ENCODE measurements at regions not wholly inside any gene's neighbourhood (a gene's known extent, or its start where the extent isn't known, plus 50 kb on each side); places are given as distances from the start of the nearest gene placed in this dataset.

DNA sequence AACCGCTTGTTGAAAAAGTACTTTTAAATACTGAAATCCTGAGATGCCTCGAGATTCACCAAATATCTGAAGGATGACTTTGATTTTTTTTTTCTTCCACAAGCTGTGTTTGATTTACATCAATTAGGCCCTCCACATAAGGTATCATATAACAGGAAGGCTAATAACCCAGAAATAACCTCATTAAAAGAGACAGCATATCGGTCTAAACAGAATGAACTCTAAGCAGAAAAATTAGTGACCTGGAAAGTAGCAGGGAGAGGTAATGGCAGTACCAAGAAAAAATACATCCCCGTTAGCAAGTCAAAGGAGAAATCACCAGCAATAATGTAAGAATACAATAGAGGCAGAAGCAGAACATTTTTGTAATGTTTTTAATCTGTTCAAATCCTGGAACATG is 452.4 kb upstream of the TSHZ3 start:
- Histone ChIP-seq H3K4me3 (ENCODE audit: extremely low read depth in 1 of 4, insufficient read depth in 2 of 4, low read depth in 3 of 4, low read length in 4 of 4) (no peak overlapping the region), H3K4me2 (ENCODE audit: insufficient read depth in 1 of 2, low read depth in 2 of 2, low read length in 2 of 2) (no peak overlapping the region), H3K79me1 (ENCODE audit: low read depth, low read length) (no peaks in the 10 kb centered on the region), H3K9me3 (ENCODE audit: insufficient read depth in 2 of 2, low read depth in 1 of 2, low read length in 1 of 2) (no peaks in the 10 kb centered on the region), H3K4me1 (replicated peaks in 1 of 4; ENCODE audit: control insufficient read depth in 3 of 4, insufficient read depth in 4 of 4, low read length in 3 of 4) (0 out of 7 replicates have a peak, but pooled peaks cover 0 to 2% (median 0%) of the 10 kb centered on the region in 4 experiments), H4K8ac (ENCODE audit: extremely low read depth, insufficient read depth, low read length) (no peak overlapping the region), H3K4ac (replicated peaks; ENCODE audit: insufficient read length, low read depth, low read length) (no peak overlapping the region), H3K56ac (replicated peaks; ENCODE audit: insufficient read length, low read depth, low read length) (no peak overlapping the region), H2AK5ac (ENCODE audit: low read depth, low read length) (no peak overlapping the region), H2BK20ac (ENCODE audit: low read length) (no peak overlapping the region), H3K23ac (ENCODE audit: insufficient read length) (no peak overlapping the region), H2AFZ (ENCODE audit: low read length) (no peak overlapping the region), H4K91ac (replicated peaks; ENCODE audit: insufficient read length, low read length) (no peak overlapping the region), H2BK5ac (ENCODE audit: low read depth, low read length) (no peak overlapping the region), H3K18ac (ENCODE audit: extremely low read depth, low read length) (no peak overlapping the region), H3K27me3 (replicated peaks in 1 of 4; ENCODE audit: control insufficient read depth in 3 of 4, extremely low read depth in 1 of 4, insufficient read depth in 3 of 4, low read length in 3 of 4) (no peaks in the 10 kb centered on the region), H4K20me1 (replicated peaks in 1 of 2; ENCODE audit: control insufficient read depth in 1 of 2, insufficient read depth in 2 of 2, low read length in 2 of 2) (no peaks in the 10 kb centered on the region), H3K23me2 (ENCODE audit: low read depth, low read length) (no peaks in the 10 kb centered on the region; the same call in 1 of the 2 replicates), H3K14ac (ENCODE audit: insufficient read length) (no peak overlapping the region), H3K27ac (ENCODE audit: low read depth, low read length) (no peak overlapping the region), H2BK15ac (ENCODE audit: low read length) (no peak overlapping the region), H3K9ac (replicated peaks in 1 of 4; ENCODE audit: extremely low read depth in 1 of 4, low read depth in 3 of 4, low read length in 3 of 4) (no peak overlapping the region), H2BK12ac (ENCODE audit: low read depth, low read length) (no peak overlapping the region), H3K79me2 (ENCODE audit: control insufficient read depth in 1 of 2, insufficient read depth in 2 of 2, low read length in 2 of 2) (no peaks in the 10 kb centered on the region), H3K36me3 (ENCODE audit: control insufficient read depth in 2 of 4, insufficient read depth in 4 of 4, low read length in 3 of 4) (no peaks in the 10 kb centered on the region), H2BK120ac (replicated peaks; ENCODE audit: low read depth, low read length) (no peak overlapping the region), H4K5ac (ENCODE audit: insufficient read length, low read depth, low read length) (no peak overlapping the region)
- POLR2A ChIA-PET (ENCODE audit: partially characterized antibody): no interaction called here
- DNase-seq (ENCODE audit: low read depth in 1 of 2, low spot score in 2 of 2) (no peak), FAIRE-seq (no peak)
- WGBS, 2 experiments (ENCODE audit: extremely low coverage in 1 of 2, insufficient coverage in 1 of 2, insufficient read length in 1 of 2, insufficient replicate concordance in 2 of 2, low coverage in 1 of 2, low lambda C conversion rate in 2 of 2, missing lambda C conversion rate in 1 of 2): 86% methylated on average over 4 of the region's 4 CpGs; no CpG with 5 or more reads in 1 of the 2 experiments
- CTCF ChIA-PET (ENCODE audit: partially characterized antibody): interaction anchor here (0.8 kb wide), 1 partner anchor 423 kb away, joined by 3 read pairs; no protein-coding TSS in a partner anchor
- TF ChIP-seq CBX8 (IDR thresholded peaks at IDR 0.05; ENCODE audit: borderline replicate concordance, low read depth, low read length): no peak
- TF ChIP-seq, protein P1, sequence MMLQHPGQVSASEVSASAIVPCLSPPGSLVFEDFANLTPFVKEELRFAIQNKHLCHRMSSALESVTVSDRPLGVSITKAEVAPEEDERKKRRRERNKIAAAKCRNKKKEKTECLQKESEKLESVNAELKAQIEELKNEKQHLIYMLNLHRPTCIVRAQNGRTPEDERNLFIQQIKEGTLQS (IDR thresholded peaks at IDR 0.05; ENCODE audit: insufficient read depth, low read depth, low read length): no peak
- TF ChIP-seq FOSL1 (IDR thresholded peaks at IDR 0.05; ENCODE audit: insufficient read depth, low read depth, low read length): no peak
